HG03060 (cell line): ENCODE measurements at regions not wholly inside any gene's neighbourhood (a gene's known extent, or its start where the extent isn't known, plus 50 kb on each side); places are given as distances from the start of the nearest gene placed in this dataset.

Source experiments
- ATAC-seq: cut with Tn5 transposase; IDR thresholded peaks from one replicate; pipeline ENCODE4 v1.9.1; 2021; ENCODE audit warnings: low read depth, moderate number of reproducible peaks; ENCODE audit not compliant: unreplicated experiment

- no peak for ATAC-seq
Measured at GRCh38 chr4:188197566-188197965, 58.3 kb downstream of the TRIML1 start.

GRCh38 chr4:188198982-188199792 is 59.9 kb downstream of the TRIML1 start:
- no peak for ATAC-seq

GRCh38 chr4:188201851-188202250 is 62.6 kb downstream of the TRIML1 start:
- no peak for ATAC-seq

GRCh38 chr4:188206783-188207182 is 67.5 kb downstream of the TRIML1 start:
- ATAC-seq = no peak

GRCh38 chr4:188214861-188215260 is 75.6 kb downstream of the TRIML1 start:
- no peak for ATAC-seq

GRCh38 chr4:188218392-188218791 is 79.2 kb downstream of the TRIML1 start:
- no peak for ATAC-seq

- no peak for ATAC-seq
Measured at GRCh38 chr4:188220006-188220405, 80.8 kb downstream of the TRIML1 start.

- no peak for ATAC-seq
Measured at GRCh38 chr4:188221090-188221489, 81.8 kb downstream of the TRIML1 start.

- no peak for ATAC-seq
Measured at GRCh38 chr4:188228279-188228678, 89.0 kb downstream of the TRIML1 start.

GRCh38 chr4:188232428-188232827 is 93.2 kb downstream of the TRIML1 start:
- no peak for ATAC-seq

GRCh38 chr4:188242041-188242440 is 102.8 kb downstream of the TRIML1 start:
- no peak for ATAC-seq

GRCh38 chr4:188245651-188246050 is 106.4 kb downstream of the TRIML1 start:
- ATAC-seq = no peak

GRCh38 chr4:188246488-188246887 is 107.2 kb downstream of the TRIML1 start:
- no peak for ATAC-seq

- ATAC-seq = no peak
Measured at GRCh38 chr4:188254211-188254610, 115.0 kb downstream of the TRIML1 start.

- no peak for ATAC-seq
Measured at GRCh38 chr4:188262464-188262863, 123.2 kb downstream of the TRIML1 start.

GRCh38 chr4:188263321-188263720 is 124.1 kb downstream of the TRIML1 start:
- ATAC-seq = no peak

GRCh38 chr4:188266386-188266785 is 127.1 kb downstream of the TRIML1 start:
- ATAC-seq = no peak

GRCh38 chr4:188268131-188268908 is 129.1 kb downstream of the TRIML1 start:
- ATAC-seq = no peak

- no peak for ATAC-seq
Measured at GRCh38 chr4:188270273-188271069, 131.2 kb downstream of the TRIML1 start.

GRCh38 chr4:188275686-188276085 is 136.4 kb downstream of the TRIML1 start:
- no peak for ATAC-seq

- ATAC-seq = no peak
Measured at GRCh38 chr4:188279184-188279583, 139.9 kb downstream of the TRIML1 start.
